ENCODE measurements at regions not wholly inside any gene's neighbourhood (a gene's known extent, or its start where the extent isn't known, plus 50 kb on each side); places are given as distances from the start of the nearest gene placed in this dataset.

- TF ChIP-seq ZNF462 (CRISPR knock-in tag; IDR thresholded peaks at IDR 0.05) (no peak), REST (IDR thresholded peaks at IDR 0.05; ENCODE audit: unreplicated experiment) (no peak)
Observed at GRCh38 chr4:155578726-155579370, 87.8 kb upstream of the GUCY1A1 start (continued).

- Histone ChIP-seq H3K4me2 (no peak overlapping the region), H4K20me1 (replicated peaks; ENCODE audit: insufficient read depth) (no peaks in the 10 kb centered on the region), H3F3A (replicated peaks; ENCODE audit: low read depth) (no peaks in the 10 kb centered on the region), H3K79me2 (replicated peaks; ENCODE audit: insufficient read depth) (no peaks in the 10 kb centered on the region), H2AFZ (no peak overlapping the region), H3K27ac (ENCODE audit: low read depth) (no peak overlapping the region), H3K4me3 (no peak overlapping the region), H3K27me3 (ENCODE audit: insufficient read depth) (no peaks in the 10 kb centered on the region), H3K9me2 (ENCODE audit: insufficient read depth) (no peaks in the 10 kb centered on the region), H3K36me3 (ENCODE audit: insufficient read depth) (no peaks in the 10 kb centered on the region), H3K4me1 (ENCODE audit: insufficient read depth) (no peaks in the 10 kb centered on the region)
- DNase-seq (ENCODE audit: low spot score) (no peak), ATAC-seq (no peak)
- Mint-ChIP-seq H3K36me3 (ENCODE audit: low read depth) (no peaks in the 10 kb centered on the region), H3K27me3 (ENCODE audit: insufficient read depth, low read depth, poor library complexity) (no peaks in the 10 kb centered on the region), H3K4me3 (no peak overlapping the region), H3K4me1 (no peaks in the 10 kb centered on the region), H3K27ac (no peak overlapping the region), H3K9me3 (no peaks in the 10 kb centered on the region)
- TF ChIP-seq ZNF462 (CRISPR knock-in tag; IDR thresholded peaks at IDR 0.05) (no peak), ZNF114 (CRISPR knock-in tag; IDR thresholded peaks at IDR 0.05) (no peak)
Observed at GRCh38 chr4:155578219-155578618, 88.4 kb upstream of the GUCY1A1 start.

Measured in GM23338 (cell line).